ENCODE measurements at regions not wholly inside any gene's neighbourhood (a gene's known extent, or its start where the extent isn't known, plus 50 kb on each side); places are given as distances from the start of the nearest gene placed in this dataset.
"Not testable (repeated sequence)": the region's sequence is repeated elsewhere in the genome, so short reads cannot be mapped to it uniquely, and the experiment has no call there.

- DNase-seq (ENCODE audit: low read depth in 2 of 2) = no peak
These were observed 147.4 kb upstream of the RPS23 start for GRCh38 chr5:82425591-82425990.

- no peak for DNase-seq (ENCODE audit: low read depth in 2 of 2)
These were observed 146.1 kb upstream of the RPS23 start for GRCh38 chr5:82424211-82424610.

- DNase-seq (ENCODE audit: low read depth in 2 of 2) = no peak
These were observed 144.6 kb upstream of the RPS23 start for GRCh38 chr5:82422751-82423181.

- DNase-seq (ENCODE audit: low read depth in 2 of 2) = no peak
These were observed 144.0 kb upstream of the RPS23 start for GRCh38 chr5:82422001-82422740.

- no peak for DNase-seq (ENCODE audit: low read depth in 2 of 2)
These were observed 143.0 kb upstream of the RPS23 start for GRCh38 chr5:82421119-82421518.

DNA sequence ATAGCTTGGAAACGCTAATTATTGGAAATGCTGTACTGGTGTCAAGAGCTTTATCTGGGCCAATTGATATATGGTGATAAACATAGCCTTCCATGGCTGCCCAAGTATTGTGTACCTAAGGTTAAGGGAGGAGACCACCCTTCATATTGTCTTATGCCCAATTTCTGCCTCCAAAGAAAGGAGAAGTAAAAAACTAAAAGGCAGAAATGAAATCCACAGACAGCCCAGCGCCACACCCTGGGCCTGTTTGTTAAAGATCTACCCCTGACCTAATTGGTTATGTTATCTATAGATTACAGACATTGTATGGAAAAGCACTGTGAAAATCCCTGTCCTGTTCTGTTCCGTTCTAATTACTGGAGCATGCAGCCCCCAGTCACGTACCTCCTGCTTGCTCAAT, 142.4 kb upstream of the RPS23 start:
- not testable (repeated sequence) for DNase-seq (ENCODE audit: low read depth in 2 of 2)

DNA sequence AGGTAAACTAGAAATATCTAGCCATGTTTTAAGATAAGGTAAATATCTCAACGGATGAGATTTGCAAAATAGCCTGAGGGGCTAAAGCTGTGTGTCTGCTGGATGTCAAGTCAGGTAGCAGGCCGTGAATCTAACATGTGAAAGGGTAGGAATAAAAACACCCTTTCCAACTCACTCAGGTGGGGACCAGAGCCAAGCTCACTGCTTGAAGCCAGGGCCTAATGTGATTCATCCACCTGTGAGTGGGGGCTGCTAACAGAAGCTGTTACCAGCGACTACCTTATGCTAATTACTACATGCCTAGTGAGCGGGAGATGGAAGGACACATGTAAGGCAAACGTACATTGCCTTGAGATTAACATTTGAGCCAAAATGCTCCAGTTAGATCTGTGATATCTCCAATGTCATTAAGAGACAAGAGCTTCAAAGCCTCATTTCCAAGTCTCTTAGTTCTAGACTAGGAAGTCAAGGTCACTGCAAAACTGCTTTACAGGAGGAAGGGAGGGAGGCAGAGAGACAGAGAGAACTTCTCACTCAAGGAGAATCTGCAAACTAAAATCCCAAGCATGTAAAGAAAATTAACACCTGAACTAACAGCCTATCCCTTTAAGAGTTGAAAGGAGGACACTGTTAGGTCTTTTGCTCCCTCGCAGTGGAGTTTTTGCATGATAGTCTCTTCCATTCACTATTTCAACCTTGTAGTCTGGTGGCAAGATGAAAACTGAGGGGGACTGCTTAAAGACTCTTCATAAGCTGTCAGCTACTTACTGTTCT, 141.6 kb upstream of the RPS23 start:
- no peak for DNase-seq (ENCODE audit: low read depth in 2 of 2)

- no peak for DNase-seq (ENCODE audit: low read depth in 2 of 2)
These were observed 140.4 kb upstream of the RPS23 start for GRCh38 chr5:82418608-82418950.

- DNase-seq (ENCODE audit: low read depth in 2 of 2) = no peak
These were observed 139.8 kb upstream of the RPS23 start for GRCh38 chr5:82417776-82418607.

DNA sequence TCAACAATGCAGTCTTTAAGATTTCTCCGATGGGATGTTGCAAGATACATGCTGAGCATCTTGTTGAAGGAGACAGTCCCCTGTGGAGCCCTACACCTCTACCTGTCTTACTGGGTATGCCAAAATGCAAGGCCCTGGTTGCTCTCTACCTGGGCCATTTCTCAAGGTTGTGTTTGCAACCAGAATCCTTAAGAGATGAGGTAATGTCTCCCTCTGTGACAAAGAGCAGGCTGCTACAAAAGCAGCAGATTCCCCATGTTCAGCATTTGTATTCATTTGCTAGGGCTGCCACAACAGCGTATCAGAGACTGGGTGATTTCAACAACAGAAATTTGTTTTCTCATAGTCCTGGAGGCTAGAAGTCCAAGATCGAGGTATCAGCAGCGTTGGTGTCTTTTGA, 138.4 kb upstream of the RPS23 start:
- no peak for DNase-seq (ENCODE audit: low read depth in 2 of 2)

- no peak for DNase-seq (ENCODE audit: low read depth in 2 of 2)
These were observed 135.9 kb upstream of the RPS23 start for GRCh38 chr5:82414041-82414388.

- DNase-seq (ENCODE audit: low read depth in 2 of 2) = no peak
These were observed 135.3 kb upstream of the RPS23 start for GRCh38 chr5:82413302-82414040.

DNA sequence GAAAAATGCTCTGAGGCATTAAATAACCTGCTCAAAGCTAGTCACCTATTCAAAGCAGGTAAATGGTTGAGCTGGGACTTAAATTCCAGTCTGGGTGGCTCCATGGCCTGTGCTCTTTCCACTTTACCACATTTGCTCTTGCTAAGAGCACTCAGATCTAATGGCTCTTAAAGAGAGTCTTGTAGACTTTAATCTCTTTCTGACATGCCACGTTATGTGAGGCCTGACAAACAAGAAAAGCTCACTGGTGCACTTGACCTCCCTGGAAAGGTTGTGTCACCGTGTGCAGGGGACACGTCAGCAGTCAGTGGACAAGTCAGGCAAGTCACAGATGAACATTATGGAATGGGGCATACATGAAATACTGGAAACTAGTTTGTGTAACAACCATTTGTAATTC, 129.9 kb upstream of the RPS23 start:
- no peak for DNase-seq (ENCODE audit: low read depth in 2 of 2)

GRCh38 chr5:82406205-82406773, 128.1 kb upstream of the RPS23 start:
- no peak for DNase-seq (ENCODE audit: low read depth in 2 of 2)

DNA sequence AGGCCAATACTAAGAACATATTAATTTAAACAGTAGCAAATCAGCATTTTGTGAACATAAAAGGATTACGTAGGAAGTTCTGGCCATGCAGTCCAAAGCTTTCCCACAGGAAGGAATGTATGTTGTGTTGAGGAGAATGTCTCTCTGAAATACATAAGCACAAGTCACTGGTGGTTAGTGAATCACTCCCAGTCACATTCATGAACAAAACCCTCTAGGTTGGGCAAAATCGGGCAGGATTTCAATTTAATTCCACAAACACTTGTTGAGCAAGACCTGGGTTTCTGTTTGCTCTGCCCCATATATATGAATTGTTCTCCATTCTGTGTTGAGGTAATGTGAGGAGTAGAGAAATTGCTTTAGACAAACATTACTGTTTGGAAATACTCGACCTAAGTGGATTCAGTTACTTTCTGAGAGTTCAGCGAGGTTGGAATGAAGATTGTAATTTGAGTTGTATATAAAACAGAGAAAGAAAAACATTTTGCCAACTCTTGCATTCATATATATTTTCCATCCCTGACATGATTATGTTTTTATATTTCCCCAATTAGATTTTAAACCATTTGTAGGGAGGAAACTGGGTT, 127.6 kb upstream of the RPS23 start:
- no peak for DNase-seq (ENCODE audit: low read depth in 2 of 2)

DNA sequence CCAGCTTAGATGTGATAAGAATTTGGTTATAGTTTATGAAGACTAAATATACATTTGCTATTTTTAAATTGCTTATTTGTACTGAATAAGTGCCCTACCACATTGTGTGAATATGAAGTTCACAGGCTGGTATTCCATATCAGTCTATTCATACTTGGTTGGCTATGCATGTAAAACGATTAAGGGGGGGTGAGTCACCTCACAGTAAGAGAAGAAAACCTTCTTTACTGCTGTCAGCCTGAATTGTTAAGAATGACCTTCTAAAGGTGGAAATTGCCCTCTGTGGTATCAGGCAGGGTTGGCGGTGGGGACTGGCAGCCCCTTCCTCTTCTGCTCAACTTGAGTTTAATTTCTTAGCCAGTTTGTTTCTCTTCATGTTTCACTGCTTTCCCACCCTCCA, 127.0 kb upstream of the RPS23 start:
- no peak for DNase-seq (ENCODE audit: low read depth in 2 of 2)

- no peak for DNase-seq (ENCODE audit: low read depth in 2 of 2)
These were observed 126.3 kb upstream of the RPS23 start for GRCh38 chr5:82404382-82404945.

- no peak for DNase-seq (ENCODE audit: low read depth in 2 of 2)
These were observed 125.6 kb upstream of the RPS23 start for GRCh38 chr5:82403724-82404123.

GRCh38 chr5:82403026-82403425, 124.9 kb upstream of the RPS23 start:
- no peak for DNase-seq (ENCODE audit: low read depth in 2 of 2)

GRCh38 chr5:82399111-82399510, 121.0 kb upstream of the RPS23 start:
- DNase-seq (ENCODE audit: low read depth in 2 of 2) = no peak
